ENCODE measurements at regions not wholly inside any gene's neighbourhood (a gene's known extent, or its start where the extent isn't known, plus 50 kb on each side); places are given as distances from the start of the nearest gene placed in this dataset.

- no peak for TF ChIP-seq CTCF (IDR thresholded peaks at IDR 0.05)
- TF ChIP-seq POLR2A (IDR thresholded peaks at IDR 0.05), result no peak
- no peak for TF ChIP-seq EP300 (IDR thresholded peaks at IDR 0.05)
These were observed 111.2 kb upstream of the TMEM72 start for GRCh38 chr10:44799966-44800365.
